ENCODE measurements at regions not wholly inside any gene's neighbourhood (a gene's known extent, or its start where the extent isn't known, plus 50 kb on each side); places are given as distances from the start of the nearest gene placed in this dataset.

DNA sequence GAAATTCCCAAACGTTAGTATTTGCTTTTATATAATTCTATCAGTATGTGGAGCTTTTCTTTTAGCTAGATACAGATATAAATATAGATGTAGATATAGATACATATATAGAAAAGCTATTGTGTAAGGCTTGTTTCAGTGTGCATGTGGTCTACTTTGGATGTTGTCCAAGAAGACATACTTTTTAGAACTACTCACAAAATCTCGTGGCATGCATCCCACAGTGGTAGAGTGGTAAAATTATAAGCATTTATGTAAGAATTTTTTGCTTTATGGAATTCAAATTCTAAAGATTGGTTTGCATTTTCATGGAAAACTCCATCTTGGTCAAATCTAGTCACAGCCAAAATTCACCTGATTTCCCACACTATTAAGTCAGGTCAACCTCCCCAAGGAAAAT lies 880.4 kb downstream of the EFNB2 start:
- WGBS, 2 donors, result 70 to 71% methylated on average over 2 of the region's 2 CpGs
- no peaks in the 10 kb centered on the region for H3K9me3 ChIP-seq
- intact Hi-C loops (cut with DNase I), result no loop called here

DNA sequence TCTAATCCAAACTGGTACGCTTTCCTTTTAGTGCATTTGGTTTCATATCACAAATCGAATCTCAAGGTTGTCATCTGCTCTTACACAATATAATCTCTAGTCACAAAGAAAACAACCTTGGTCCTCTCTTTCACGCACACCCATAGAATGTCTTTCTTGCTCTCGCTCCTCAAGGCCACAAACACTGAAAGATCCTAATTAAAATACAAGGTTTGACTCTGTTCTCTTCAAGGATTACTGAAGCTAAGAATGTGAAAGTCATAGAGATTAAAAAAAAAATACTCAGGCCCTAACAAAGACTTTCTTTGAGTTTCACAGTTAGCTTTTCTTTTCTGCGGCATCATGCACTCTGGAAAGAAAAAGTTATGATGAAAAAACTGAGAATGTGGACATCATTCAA lies 891.5 kb downstream of the EFNB2 start:
- Histone ChIP-seq H3K27ac (no peak overlapping the region), H3K27me3 (no peaks in the 10 kb centered on the region), H3K36me3 (no peaks in the 10 kb centered on the region), H3K9me3 (no peaks in the 10 kb centered on the region), H3K4me1 (no peaks in the 10 kb centered on the region), H3K4me3 (replicated peaks in 1 of 3) (no peak overlapping the region)
- intact Hi-C loops (cut with DNase I), result no loop called here
- TF ChIP-seq, protein P1, sequence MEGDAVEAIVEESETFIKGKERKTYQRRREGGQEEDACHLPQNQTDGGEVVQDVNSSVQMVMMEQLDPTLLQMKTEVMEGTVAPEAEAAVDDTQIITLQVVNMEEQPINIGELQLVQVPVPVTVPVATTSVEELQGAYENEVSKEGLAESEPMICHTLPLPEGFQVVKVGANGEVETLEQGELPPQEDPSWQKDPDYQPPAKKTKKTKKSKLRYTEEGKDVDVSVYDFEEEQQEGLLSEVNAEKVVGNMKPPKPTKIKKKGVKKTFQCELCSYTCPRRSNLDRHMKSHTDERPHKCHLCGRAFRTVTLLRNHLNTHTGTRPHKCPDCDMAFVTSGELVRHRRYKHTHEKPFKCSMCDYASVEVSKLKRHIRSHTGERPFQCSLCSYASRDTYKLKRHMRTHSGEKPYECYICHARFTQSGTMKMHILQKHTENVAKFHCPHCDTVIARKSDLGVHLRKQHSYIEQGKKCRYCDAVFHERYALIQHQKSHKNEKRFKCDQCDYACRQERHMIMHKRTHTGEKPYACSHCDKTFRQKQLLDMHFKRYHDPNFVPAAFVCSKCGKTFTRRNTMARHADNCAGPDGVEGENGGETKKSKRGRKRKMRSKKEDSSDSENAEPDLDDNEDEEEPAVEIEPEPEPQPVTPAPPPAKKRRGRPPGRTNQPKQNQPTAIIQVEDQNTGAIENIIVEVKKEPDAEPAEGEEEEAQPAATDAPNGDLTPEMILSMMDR (IDR thresholded peaks at IDR 0.05), result no peak
- no peak for TF ChIP-seq POLR2A (IDR thresholded peaks at IDR 0.05)
- no peak for DNase-seq
- WGBS, 2 donors, result 83 to 89% methylated on average over 5 of the region's 5 CpGs

More for the DNA sequence above, 880.4 kb downstream of the EFNB2 start:
- TF ChIP-seq, protein P1 (IDR thresholded peaks at IDR 0.05), result no peak
- TF ChIP-seq POLR2A (IDR thresholded peaks at IDR 0.05), result no peak
- H3K4me1 ChIP-seq, result no peaks in the 10 kb centered on the region
- no peak overlapping the region for H3K27ac ChIP-seq
- no peaks in the 10 kb centered on the region for H3K27me3 ChIP-seq
- no peak for DNase-seq
- no peak overlapping the region for H3K4me3 ChIP-seq (replicated peaks in 1 of 3)
- no peaks in the 10 kb centered on the region for H3K36me3 ChIP-seq

DNA sequence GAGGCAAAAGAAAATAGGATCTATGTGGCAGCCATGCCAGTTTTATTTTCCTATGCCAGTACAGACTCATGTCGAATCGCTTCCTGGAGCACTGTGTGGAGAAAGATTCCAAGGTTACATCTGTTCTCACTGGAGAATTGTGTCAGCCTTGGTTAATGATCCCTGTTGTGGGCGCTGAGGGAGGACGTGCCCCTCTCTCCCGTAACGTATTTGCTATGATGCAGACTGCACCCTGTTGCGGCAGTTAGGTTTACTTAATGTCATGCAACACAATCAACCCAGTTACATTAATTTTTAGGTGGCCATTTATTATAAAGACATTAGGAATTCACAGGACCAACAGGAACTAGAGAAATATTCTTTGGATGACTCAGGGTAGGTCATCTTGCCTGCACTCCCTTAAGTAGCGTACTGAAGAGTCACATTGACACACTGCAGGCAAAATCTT lies 892.9 kb downstream of the EFNB2 start:
- no peaks in the 10 kb centered on the region for H3K36me3 ChIP-seq
- WGBS, 2 donors, result 96 to 97% methylated on average over 8 of the region's 8 CpGs
- TF ChIP-seq, protein P1 (IDR thresholded peaks at IDR 0.05), result no peak
- TF ChIP-seq POLR2A (IDR thresholded peaks at IDR 0.05), result no peak
- no peaks in the 10 kb centered on the region for H3K4me1 ChIP-seq
- H3K27me3 ChIP-seq, result no peaks in the 10 kb centered on the region
- H3K9me3 ChIP-seq, result no peaks in the 10 kb centered on the region
- no peak overlapping the region for H3K4me3 ChIP-seq (replicated peaks in 1 of 3)
- DNase-seq, result no peak
- no peak overlapping the region for H3K27ac ChIP-seq
- intact Hi-C loops (cut with DNase I), result no loop called here

- intact Hi-C loops (cut with DNase I), result no loop called here
Measured at GRCh38 chr13:105641121-105641520, 894.3 kb downstream of the EFNB2 start.

GRCh38 chr13:105638426-105638825 lies 897.0 kb downstream of the EFNB2 start:
- no peaks in the 10 kb centered on the region for H3K4me1 ChIP-seq
- H3K27ac ChIP-seq, result no peak overlapping the region
- 93 to 94% methylated on average over 3 of the region's 3 CpGs for WGBS, 2 donors
- H3K4me3 ChIP-seq (replicated peaks in 1 of 3), result no peak overlapping the region
- DNase-seq, result no peak
- H3K9me3 ChIP-seq, result no peaks in the 10 kb centered on the region
- intact Hi-C loops (cut with DNase I), result no loop called here
- H3K27me3 ChIP-seq, result no peaks in the 10 kb centered on the region
- no peaks in the 10 kb centered on the region for H3K36me3 ChIP-seq
- TF ChIP-seq POLR2A (IDR thresholded peaks at IDR 0.05), result no peak
- TF ChIP-seq, protein P1 (IDR thresholded peaks at IDR 0.05), result no peak

More at GRCh38 chr13:105641121-105641520, 894.3 kb downstream of the EFNB2 start:
- H3K27me3 ChIP-seq, result no peaks in the 10 kb centered on the region
- no peaks in the 10 kb centered on the region for H3K36me3 ChIP-seq
- DNase-seq, result peak; percentile 8 to 44
- no peak overlapping the region for H3K4me3 ChIP-seq (replicated peaks in 1 of 3)
- H3K27ac ChIP-seq, result no peak overlapping the region
- H3K4me1 ChIP-seq, result no peaks in the 10 kb centered on the region
- 48 to 60% methylated on average over 5 of the region's 5 CpGs for WGBS, 2 donors
- no peaks in the 10 kb centered on the region for H3K9me3 ChIP-seq
- TF ChIP-seq, protein P1 (IDR thresholded peaks at IDR 0.05), result no peak
- no peak for TF ChIP-seq POLR2A (IDR thresholded peaks at IDR 0.05)

All from thyroid gland (tissue), 4 donors.